ENCODE measurements at regions not wholly inside any gene's neighbourhood (a gene's known extent, or its start where the extent isn't known, plus 50 kb on each side); places are given as distances from the start of the nearest gene placed in this dataset.

DNA sequence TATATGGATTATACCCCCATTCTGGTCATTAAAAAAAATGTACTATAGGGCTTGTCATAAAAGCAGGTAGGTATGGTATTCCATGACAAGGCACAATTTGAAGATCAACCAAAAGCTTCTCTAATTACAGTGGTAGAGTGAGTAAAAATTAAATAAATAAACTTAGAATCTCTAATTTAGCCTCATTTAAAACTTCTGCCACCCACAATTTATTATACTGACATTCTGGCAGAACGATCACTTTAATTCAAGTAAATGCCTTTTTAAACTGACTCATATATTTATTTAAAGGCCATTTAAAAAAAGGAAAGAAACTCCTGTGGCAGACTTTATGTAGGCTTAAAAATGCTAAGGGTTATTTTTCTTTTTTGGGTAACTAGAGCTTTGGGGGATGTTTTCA, 68.3 kb upstream of the PHACTR2 start:
- no peak for TF ChIP-seq POLR2A (IDR thresholded peaks at IDR 0.05)
- TF ChIP-seq, protein P1, sequence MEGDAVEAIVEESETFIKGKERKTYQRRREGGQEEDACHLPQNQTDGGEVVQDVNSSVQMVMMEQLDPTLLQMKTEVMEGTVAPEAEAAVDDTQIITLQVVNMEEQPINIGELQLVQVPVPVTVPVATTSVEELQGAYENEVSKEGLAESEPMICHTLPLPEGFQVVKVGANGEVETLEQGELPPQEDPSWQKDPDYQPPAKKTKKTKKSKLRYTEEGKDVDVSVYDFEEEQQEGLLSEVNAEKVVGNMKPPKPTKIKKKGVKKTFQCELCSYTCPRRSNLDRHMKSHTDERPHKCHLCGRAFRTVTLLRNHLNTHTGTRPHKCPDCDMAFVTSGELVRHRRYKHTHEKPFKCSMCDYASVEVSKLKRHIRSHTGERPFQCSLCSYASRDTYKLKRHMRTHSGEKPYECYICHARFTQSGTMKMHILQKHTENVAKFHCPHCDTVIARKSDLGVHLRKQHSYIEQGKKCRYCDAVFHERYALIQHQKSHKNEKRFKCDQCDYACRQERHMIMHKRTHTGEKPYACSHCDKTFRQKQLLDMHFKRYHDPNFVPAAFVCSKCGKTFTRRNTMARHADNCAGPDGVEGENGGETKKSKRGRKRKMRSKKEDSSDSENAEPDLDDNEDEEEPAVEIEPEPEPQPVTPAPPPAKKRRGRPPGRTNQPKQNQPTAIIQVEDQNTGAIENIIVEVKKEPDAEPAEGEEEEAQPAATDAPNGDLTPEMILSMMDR (IDR thresholded peaks at IDR 0.05), result no peak

All from lower leg skin (tissue), 3 donors.